ENCODE measurements at regions not wholly inside any gene's neighbourhood (a gene's known extent, or its start where the extent isn't known, plus 50 kb on each side); places are given as distances from the start of the nearest gene placed in this dataset.

GRCh38 chr6:167579806-167580618 is 246.7 kb upstream of the AFDN start:
- no peak for TF ChIP-seq POLR2AphosphoS5 (IDR thresholded peaks at IDR 0.05; ENCODE audit: low read depth, low read length)
- no peak for TF ChIP-seq FOXM1 (IDR thresholded peaks at IDR 0.05; ENCODE audit: low read depth)
- no peak for TF ChIP-seq CTCF (IDR thresholded peaks at IDR 0.05)
- no peak for TF ChIP-seq NFIC (IDR thresholded peaks at IDR 0.05; ENCODE audit: borderline replicate concordance)
- no peak for TF ChIP-seq RFX5 (IDR thresholded peaks at IDR 0.05; ENCODE audit: low read length)
- no peak for TF ChIP-seq RCOR1 (IDR thresholded peaks at IDR 0.05; ENCODE audit: low read length)
- no peak for TF ChIP-seq IRF3 (IDR thresholded peaks at IDR 0.05; ENCODE audit: low read depth, low read length)
- TF ChIP-seq GABPA (IDR thresholded peaks at IDR 0.05; ENCODE audit: low read depth): no peak
- no peak for TF ChIP-seq EZH2phosphoT487 (IDR thresholded peaks at IDR 0.05; ENCODE audit: borderline replicate concordance, low read depth)
- TF ChIP-seq EP300 (IDR thresholded peaks at IDR 0.05; ENCODE audit: borderline replicate concordance in 1 of 2, low read depth in 1 of 2, low read length in 1 of 2): no peak
- no peak for TF ChIP-seq RAD21 (IDR thresholded peaks at IDR 0.05; ENCODE audit: low read length)
- TF ChIP-seq REST (IDR thresholded peaks at IDR 0.05; ENCODE audit: low read depth, low read length): no peak

Data from SK-N-SH (cell line).